HepG2 (cell line): ENCODE measurements at regions not wholly inside any gene's neighbourhood (a gene's known extent, or its start where the extent isn't known, plus 50 kb on each side); places are given as distances from the start of the nearest gene placed in this dataset.

Experiments
- ARID5B ChIP-seq: IDR thresholded peaks from 2 replicates; pipeline ENCODE4 v1.4.0; 2020; ENCODE audit warnings: mild to moderate bottlenecking, missing genetic modification reagents
- CBX1 ChIP-seq: IDR thresholded peaks from one replicate; pipeline ENCODE4 v1.6.1; 2016; ENCODE audit warnings: antibody characterized with exemption, low read depth
- FOXA1 ChIP-seq, 2 experiments: fragments of 450-650 bp in 1 of 2; sonication (generic) in 1 of 2; formaldehyde crosslinking in 1 of 2; IDR thresholded peaks; 2 replicates each; pipeline versions ENCODE4 v1.4.0 to v1.6.1; 2016 to 2020; ENCODE audit warnings: missing genetic modification reagents in 1 of 2
- KDM1A ChIP-seq: IDR thresholded peaks from 2 replicates; pipeline ENCODE4 v1.6.1; 2016; ENCODE audit warnings: missing compliant biosample characterization
- KLF11 ChIP-seq: IDR thresholded peaks from 2 replicates; pipeline ENCODE4 v1.6.1; 2016; ENCODE audit warnings: missing compliant biosample characterization
- MLX ChIP-seq: IDR thresholded peaks from 2 replicates; pipeline ENCODE4 v1.6.1; 2016
- NCOA5 ChIP-seq: sonication (generic); formaldehyde crosslinking; IDR thresholded peaks from 2 replicates; pipeline ENCODE4 v1.4.0; 2020; ENCODE audit warnings: missing genetic modification reagents
- NR3C1 ChIP-seq: sonication (generic); formaldehyde crosslinking; IDR thresholded peaks from 2 replicates; pipeline ENCODE4 v1.4.0; 2020; ENCODE audit warnings: missing genetic modification reagents
- PHF8 ChIP-seq: sonication (generic); formaldehyde crosslinking; IDR thresholded peaks from 2 replicates; pipeline ENCODE4 v1.5.0; 2020; ENCODE audit warnings: missing genetic modification reagents
- RORA ChIP-seq: sonication (generic); formaldehyde crosslinking; IDR thresholded peaks from 2 replicates; pipeline ENCODE4 v1.5.0; 2020; ENCODE audit warnings: mild to moderate bottlenecking, missing genetic modification reagents, moderate library complexity
- SRSF9 ChIP-seq: fragments of 200-400 bp; formaldehyde crosslinking; IDR thresholded peaks from 2 replicates; pipeline ENCODE4 v1.6.1; 2018; ENCODE audit warnings: borderline replicate concordance, mild to moderate bottlenecking, low read depth, low read length; ENCODE audit not compliant: insufficient read depth, poor library complexity, severe bottlenecking
- STAG1 ChIP-seq: sonication (generic); formaldehyde crosslinking; IDR thresholded peaks from 2 replicates; pipeline ENCODE4 v1.4.0; 2020; ENCODE audit warnings: missing genetic modification reagents
- TCF7 ChIP-seq: sonication (generic); IDR thresholded peaks from 2 replicates; pipeline ENCODE4 v1.6.1; 2016; ENCODE audit warnings: antibody characterized with exemption, low read depth
- TIGD3 ChIP-seq: sonication (generic); formaldehyde crosslinking; IDR thresholded peaks from 2 replicates; pipeline ENCODE4 v1.5.1; 2020; ENCODE audit warnings: mild to moderate bottlenecking, missing genetic modification reagents, borderline replicate concordance
- U2AF2 ChIP-seq: fragments of 200-400 bp; formaldehyde crosslinking; IDR thresholded peaks from 2 replicates; pipeline ENCODE4 v1.6.1; 2017; ENCODE audit warnings: low read depth, mild to moderate bottlenecking, low read length
- ZBTB14 ChIP-seq: sonication (generic); formaldehyde crosslinking; IDR thresholded peaks from 2 replicates; pipeline ENCODE4 v1.4.0; 2020; ENCODE audit warnings: missing genetic modification reagents
- ZBTB2 ChIP-seq: sonication (generic); formaldehyde crosslinking; IDR thresholded peaks from 2 replicates; pipeline ENCODE4 v1.8.0; 2022; ENCODE audit warnings: low read depth, missing genetic modification reagents
- ZNF367 ChIP-seq: sonication (generic); formaldehyde crosslinking; IDR thresholded peaks from 2 replicates; pipeline ENCODE4 v1.4.0; 2020; ENCODE audit warnings: missing genetic modification reagents, borderline replicate concordance
- ZNF616 ChIP-seq: sonication (generic); formaldehyde crosslinking; IDR thresholded peaks from 2 replicates; pipeline ENCODE4 v1.5.0; 2020; ENCODE audit warnings: low read depth, mild to moderate bottlenecking, missing genetic modification reagents
- ZNF639 ChIP-seq: conservative IDR thresholded peaks from 2 replicates; pipeline ENCODE4 v1.6.1; 2018; ENCODE audit warnings: missing genetic modification reagents

- no peak for TF ChIP-seq ZBTB14 (CRISPR knock-in tag)
- no peak; the same call in 1 of the 2 replicates for TF ChIP-seq ZNF639 (CRISPR knock-in tag)
- TF ChIP-seq CBX1: no peak
- TF ChIP-seq ARID5B (CRISPR knock-in tag): no peak; the same call in 1 of the 2 replicates
- no peak for TF ChIP-seq ZNF616 (CRISPR knock-in tag)
- no peak for TF ChIP-seq FOXA1 (IDR thresholded peaks at IDR 0.05)
- TF ChIP-seq FOXA1 (CRISPR knock-in tag; IDR thresholded peaks at IDR 0.05): no peak
- no peak for TF ChIP-seq KDM1A (CRISPR knock-in tag)
- no peak; the same call in 1 of the 2 replicates for TF ChIP-seq STAG1 (CRISPR knock-in tag)
- TF ChIP-seq RORA (CRISPR knock-in tag): no peak
- no peak for TF ChIP-seq TCF7
- TF ChIP-seq NR3C1 (CRISPR knock-in tag): no peak
- no peak for TF ChIP-seq ZNF367 (CRISPR knock-in tag)
- TF ChIP-seq SRSF9: no peak
- TF ChIP-seq PHF8 (CRISPR knock-in tag): no peak
- TF ChIP-seq MLX: no peak
- TF ChIP-seq U2AF2: no peak
- no peak for TF ChIP-seq ZBTB2 (CRISPR knock-in tag)
- TF ChIP-seq NCOA5 (CRISPR knock-in tag): no peak
- TF ChIP-seq TIGD3 (CRISPR knock-in tag): no peak
- TF ChIP-seq KLF11: no peak
Measured at GRCh38 chr20:50400705-50401586, 109.2 kb upstream of the PTPN1 start (continued).
